HepG2 (cell line): ENCODE measurements at regions not wholly inside any gene's neighbourhood (a gene's known extent, or its start where the extent isn't known, plus 50 kb on each side); places are given as distances from the start of the nearest gene placed in this dataset.
A peak's percentile ranks its signal among the peaks of the same experiment; 100 is the strongest.

Experiments used
- ATAC-seq: fragments of 200-7000 bp; cut with Tn5 transposase; 3 replicates; pipeline ENCODE4 v1.9.1; 2020; ENCODE audit warnings: mild to moderate bottlenecking, moderate library complexity
- BruUV-seq: library from RNA; stranded (reverse); fragments of 400-500 nt; replicated peaks from 2 replicates; lab custom pipeline; 2021; lab: Mats Ljungman, UMichigan
- CTCF ChIA-PET: fragments of 300-600 bp; formaldehyde crosslinking; extraction: SDS; loops from one replicate; lab custom pipeline; 2021; ENCODE audit warnings: low total read pairs, inconsistent platforms, low intra/inter-chr PET ratio; lab: Yijun Ruan, JAX
- POLR2A ChIA-PET: fragments of 350-600 bp; sonication (Branson Sonifier 250); formaldehyde crosslinking; loops from one replicate; lab custom pipeline; 2020; ENCODE audit warnings: antibody characterized with exemption, inconsistent platforms; lab: Yijun Ruan, JAX
- DNase-seq: peaks from one replicate; pipeline ENCODE4 v3.0.0-alpha.2; 2015; ENCODE audit warnings: low spot score
- FAIRE-seq: peaks from 3 replicates; lab custom pipeline; 2011; peaks lifted over from hg19 to GRCh38; lab: Jason Lieb, UNC
- H2AFZ ChIP-seq: one replicate; pipeline ENCODE4 v1.6.1; 2011; ENCODE audit warnings: low read length, inconsistent platforms
- H3K27ac ChIP-seq: fragments of 300-600 bp; 3 replicates; pipeline ENCODE4 v1.8.0; 2011; ENCODE audit warnings: mixed run types, mild to moderate bottlenecking, mixed read lengths, low read length, inconsistent platforms; ENCODE audit not compliant: insufficient read depth; ENCODE audit errors: extremely low read length
- H3K27me3 ChIP-seq, 2 experiments: fragments of 200-600 bp in 1 of 2; 2 replicates in 1 of 2; 3 replicates in 1 of 2; pipeline versions ENCODE4 v1.6.0 to v1.8.0; 2011; ENCODE audit warnings: low read length in 2 of 2, mild to moderate bottlenecking in 2 of 2, moderate library complexity in 2 of 2, inconsistent platforms in 1 of 2; ENCODE audit not compliant: insufficient read depth in 2 of 2, control insufficient read depth in 1 of 2
- H3K36me3 ChIP-seq, 2 experiments: fragments of 200-600 bp in 1 of 2; replicated peaks in 1 of 2; 2 replicates in 1 of 2; 3 replicates in 1 of 2; pipeline versions ENCODE4 v1.5.1 to v1.8.0; 2011; ENCODE audit warnings: low read length in 2 of 2, inconsistent platforms in 1 of 2; ENCODE audit not compliant: insufficient read depth in 2 of 2, control insufficient read depth in 1 of 2
- H3K4me1 ChIP-seq: 2 replicates; pipeline ENCODE4 v1.5.1; 2012; ENCODE audit warnings: low read length, inconsistent platforms; ENCODE audit not compliant: insufficient read depth
- H3K4me2 ChIP-seq: 2 replicates; pipeline ENCODE4 v1.6.0; 2011; ENCODE audit warnings: low read depth, low read length, inconsistent platforms
- H3K4me3 ChIP-seq, 3 experiments: fragments of 200-600 bp in 1 of 3; sonication (generic), shearing (Covaris generic) in 1 of 3; replicated peaks in 1 of 3; 2 replicates each; pipeline ENCODE4 v1.5.1; 2011 to 2016; ENCODE audit warnings: low read length in 3 of 3, inconsistent platforms in 2 of 3, low read depth in 2 of 3, mild to moderate bottlenecking in 2 of 3, control low read depth in 1 of 3, mixed read lengths in 1 of 3; ENCODE audit not compliant: insufficient read depth in 1 of 3
- H3K79me2 ChIP-seq: one replicate; pipeline ENCODE4 v1.6.1; 2011; ENCODE audit warnings: low read length, inconsistent platforms; ENCODE audit not compliant: insufficient read depth
- H3K9ac ChIP-seq: 2 replicates; pipeline ENCODE4 v1.6.0; 2011; ENCODE audit warnings: mild to moderate bottlenecking, low read depth, low read length, inconsistent platforms; ENCODE audit not compliant: insufficient read depth
- H3K9me3 ChIP-seq: 2 replicates; pipeline ENCODE4 v1.5.1; 2012; ENCODE audit warnings: mild to moderate bottlenecking, low read length
- H4K20me1 ChIP-seq: 2 replicates; pipeline ENCODE4 v1.6.0; 2011; ENCODE audit warnings: inconsistent platforms, mild to moderate bottlenecking, low read length, moderate library complexity; ENCODE audit not compliant: insufficient read depth
- CENPT ChIP-seq: sonication (generic); formaldehyde crosslinking; IDR thresholded peaks from 2 replicates; pipeline ENCODE4 v1.8.0; 2022; ENCODE audit warnings: low read depth, mild to moderate bottlenecking, moderate library complexity, missing genetic modification reagents
- GABPB1 ChIP-seq: IDR thresholded peaks from 2 replicates; pipeline ENCODE4 v1.6.1; 2016; ENCODE audit warnings: mild to moderate bottlenecking, missing genetic modification reagents, moderate library complexity, missing compliant biosample characterization
- KLF16 ChIP-seq, 2 experiments: sonication (generic) in 1 of 2; formaldehyde crosslinking in 1 of 2; IDR thresholded peaks; 2 replicates each; pipeline versions ENCODE4 v1.6.1 to v1.8.0; 2016 to 2023; ENCODE audit warnings: missing genetic modification reagents in 2 of 2, missing compliant biosample characterization in 1 of 2
- MAZ ChIP-seq, 2 experiments: sonication (generic) in 1 of 2; formaldehyde crosslinking in 1 of 2; IDR thresholded peaks; 2 replicates each; pipeline versions ENCODE4 v1.5.0 to v1.6.1; 2012 to 2020; ENCODE audit warnings: low read depth in 2 of 2, mild to moderate bottlenecking in 2 of 2, borderline replicate concordance in 1 of 2, improper control_type of control experiment in 1 of 2, low read length in 1 of 2, missing genetic modification reagents in 1 of 2, moderate library complexity in 1 of 2
- RAD21 ChIP-seq: fragments of 450-650 bp; formaldehyde crosslinking; IDR thresholded peaks from 2 replicates; pipeline ENCODE4 v1.5.0; 2020; ENCODE audit warnings: mild to moderate bottlenecking
- SRSF9 ChIP-seq: fragments of 200-400 bp; formaldehyde crosslinking; IDR thresholded peaks from 2 replicates; pipeline ENCODE4 v1.6.1; 2018; ENCODE audit warnings: borderline replicate concordance, mild to moderate bottlenecking, low read depth, low read length; ENCODE audit not compliant: insufficient read depth, poor library complexity, severe bottlenecking
- STAG1 ChIP-seq: sonication (generic); formaldehyde crosslinking; IDR thresholded peaks from 2 replicates; pipeline ENCODE4 v1.4.0; 2020; ENCODE audit warnings: missing genetic modification reagents
- XRCC5 ChIP-seq: fragments of 200-400 bp; formaldehyde crosslinking; optimal IDR thresholded peaks from 2 replicates; pipeline ENCODE3; 2017; ENCODE audit warnings: mild to moderate bottlenecking, low read length
- ZMYM4 ChIP-seq: sonication (generic); formaldehyde crosslinking; IDR thresholded peaks from 2 replicates; pipeline ENCODE4 v1.8.1; 2023; ENCODE audit warnings: mild to moderate bottlenecking, missing genetic modification reagents
- ZNF772 ChIP-seq: sonication (generic); formaldehyde crosslinking; IDR thresholded peaks from 2 replicates; pipeline ENCODE4 v1.5.0; 2020; ENCODE audit warnings: mild to moderate bottlenecking, missing genetic modification reagents
- WGBS: methylation state at CpG from one replicate; pipeline ENCODE4 v1.1.6; 2017; ENCODE audit warnings: low lambda C conversion rate; 5-methylcytosine and 5-hydroxymethylcytosine counted together
- in situ Hi-C: cut with HindIII; loops from 2 replicates; pipeline ENCODE4 v1.10.0; 2017; ENCODE audit warnings: low pct_unique_long_range_greater_than_20kb; ENCODE audit not compliant: extremely low pct_ligation_motif_present
- intact Hi-C: fragments of 100-400 bp; cut with micrococcal nuclease; formaldehyde crosslinking; loops from one replicate; pipeline ENCODE4 v1.10.0; 2022; ENCODE audit not compliant: unreplicated experiment
- TF ChIP-seq, protein P1 (sequence below): IDR thresholded peaks from 2 replicates; pipeline ENCODE4 v1.6.1; 2016; ENCODE audit warnings: mild to moderate bottlenecking, missing biosample characterization, missing genetic modification reagents
- TF ChIP-seq, protein P2 (sequence below): sonication (generic); formaldehyde crosslinking; IDR thresholded peaks from 2 replicates; pipeline ENCODE4 v1.5.0; 2020; ENCODE audit warnings: mild to moderate bottlenecking, missing genetic modification reagents, moderate library complexity
- TF ChIP-seq, protein P3 (sequence below): sonication (generic); formaldehyde crosslinking; IDR thresholded peaks from 2 replicates; pipeline ENCODE4 v1.4.0; 2020; ENCODE audit warnings: missing genetic modification reagents
- TF ChIP-seq, protein P4 (sequence below): IDR thresholded peaks from 2 replicates; pipeline ENCODE4 v1.6.1; 2016; ENCODE audit warnings: low read depth, missing genetic modification reagents, missing compliant biosample characterization

DNA sequence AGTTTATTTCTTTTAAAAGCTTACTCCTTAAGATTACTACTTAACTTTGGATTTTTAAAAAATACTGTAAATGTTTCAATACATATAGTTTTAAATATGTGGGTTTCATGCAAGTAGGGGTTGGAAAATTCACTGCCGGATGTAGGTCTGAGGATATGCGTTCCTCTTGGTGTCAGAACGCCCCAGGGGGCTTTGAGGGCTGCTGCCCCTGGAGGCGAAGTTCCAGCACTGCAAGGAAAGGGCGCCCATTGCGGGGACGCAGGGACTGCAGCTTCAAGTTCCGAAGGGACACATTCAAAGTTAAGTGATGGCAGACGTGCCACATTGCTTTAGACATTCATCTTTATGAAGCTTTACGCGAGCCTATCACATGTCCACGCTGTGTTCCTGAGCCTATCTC is 152.9 kb downstream of the SOD2 start:
- 15% methylated on average over 12 of the region's 12 CpGs for WGBS
- Histone ChIP-seq H3K4me1 (no peaks in the 10 kb centered on the region), H3K9me3 (no peaks in the 10 kb centered on the region), H3K27ac (no peak overlapping the region), H2AFZ (no peak overlapping the region), H3K79me2 (no peaks in the 10 kb centered on the region), H3K4me2 (no peak overlapping the region), H3K36me3 (no peaks in the 10 kb centered on the region), H3K9ac (no peak overlapping the region), H3K4me3 (no peak overlapping the region), H4K20me1 (no peaks in the 10 kb centered on the region), H3K27me3 (peaks cover 0 to 10% of the 10 kb centered on the region in 2 experiments; a peak in 3 of 5 replicates)
- ChIA-PET CTCF (no interaction called here), POLR2A (no interaction called here)
- FAIRE-seq, result peak; percentile 70
- BruUV-seq, result no TSS peak
- in situ Hi-C loops (no loop called here), intact Hi-C loops (no loop called here)
- peak; percentile 98 for ATAC-seq
- DNase-seq, result peak; percentile 36
- TF ChIP-seq, protein P1, sequence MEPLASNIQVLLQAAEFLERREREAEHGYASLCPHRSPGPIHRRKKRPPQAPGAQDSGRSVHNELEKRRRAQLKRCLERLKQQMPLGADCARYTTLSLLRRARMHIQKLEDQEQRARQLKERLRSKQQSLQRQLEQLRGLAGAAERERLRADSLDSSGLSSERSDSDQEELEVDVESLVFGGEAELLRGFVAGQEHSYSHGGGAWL, result no peak
- TF ChIP-seq, protein P2, sequence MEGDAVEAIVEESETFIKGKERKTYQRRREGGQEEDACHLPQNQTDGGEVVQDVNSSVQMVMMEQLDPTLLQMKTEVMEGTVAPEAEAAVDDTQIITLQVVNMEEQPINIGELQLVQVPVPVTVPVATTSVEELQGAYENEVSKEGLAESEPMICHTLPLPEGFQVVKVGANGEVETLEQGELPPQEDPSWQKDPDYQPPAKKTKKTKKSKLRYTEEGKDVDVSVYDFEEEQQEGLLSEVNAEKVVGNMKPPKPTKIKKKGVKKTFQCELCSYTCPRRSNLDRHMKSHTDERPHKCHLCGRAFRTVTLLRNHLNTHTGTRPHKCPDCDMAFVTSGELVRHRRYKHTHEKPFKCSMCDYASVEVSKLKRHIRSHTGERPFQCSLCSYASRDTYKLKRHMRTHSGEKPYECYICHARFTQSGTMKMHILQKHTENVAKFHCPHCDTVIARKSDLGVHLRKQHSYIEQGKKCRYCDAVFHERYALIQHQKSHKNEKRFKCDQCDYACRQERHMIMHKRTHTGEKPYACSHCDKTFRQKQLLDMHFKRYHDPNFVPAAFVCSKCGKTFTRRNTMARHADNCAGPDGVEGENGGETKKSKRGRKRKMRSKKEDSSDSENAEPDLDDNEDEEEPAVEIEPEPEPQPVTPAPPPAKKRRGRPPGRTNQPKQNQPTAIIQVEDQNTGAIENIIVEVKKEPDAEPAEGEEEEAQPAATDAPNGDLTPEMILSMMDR (CRISPR knock-in tag), result peak; percentile 48
- TF ChIP-seq ZMYM4 (peak; percentile 30; the same call in 1 of the 2 replicates), XRCC5 (peak; percentile 69), RAD21 (CRISPR knock-in tag) (peak; percentile 33; the same call in 1 of the 2 replicates), CENPT (no peak), STAG1 (CRISPR knock-in tag) (peak; percentile 46), SRSF9 (no peak), KLF16 (CRISPR knock-in tag; IDR thresholded peaks at IDR 0.05) (no peak), MAZ (IDR thresholded peaks at IDR 0.05; ENCODE audit: borderline replicate concordance, low read depth, low read length) (no peak), MAZ (CRISPR knock-in tag; IDR thresholded peaks at IDR 0.05; ENCODE audit: low read depth) (0 out of 2 replicates have a peak, but pooled peaks have one; percentile 8), GABPB1 (CRISPR knock-in tag) (peak; percentile 55; the same call in 1 of the 2 replicates), ZNF772 (CRISPR knock-in tag) (no peak)
- TF ChIP-seq, protein P3, sequence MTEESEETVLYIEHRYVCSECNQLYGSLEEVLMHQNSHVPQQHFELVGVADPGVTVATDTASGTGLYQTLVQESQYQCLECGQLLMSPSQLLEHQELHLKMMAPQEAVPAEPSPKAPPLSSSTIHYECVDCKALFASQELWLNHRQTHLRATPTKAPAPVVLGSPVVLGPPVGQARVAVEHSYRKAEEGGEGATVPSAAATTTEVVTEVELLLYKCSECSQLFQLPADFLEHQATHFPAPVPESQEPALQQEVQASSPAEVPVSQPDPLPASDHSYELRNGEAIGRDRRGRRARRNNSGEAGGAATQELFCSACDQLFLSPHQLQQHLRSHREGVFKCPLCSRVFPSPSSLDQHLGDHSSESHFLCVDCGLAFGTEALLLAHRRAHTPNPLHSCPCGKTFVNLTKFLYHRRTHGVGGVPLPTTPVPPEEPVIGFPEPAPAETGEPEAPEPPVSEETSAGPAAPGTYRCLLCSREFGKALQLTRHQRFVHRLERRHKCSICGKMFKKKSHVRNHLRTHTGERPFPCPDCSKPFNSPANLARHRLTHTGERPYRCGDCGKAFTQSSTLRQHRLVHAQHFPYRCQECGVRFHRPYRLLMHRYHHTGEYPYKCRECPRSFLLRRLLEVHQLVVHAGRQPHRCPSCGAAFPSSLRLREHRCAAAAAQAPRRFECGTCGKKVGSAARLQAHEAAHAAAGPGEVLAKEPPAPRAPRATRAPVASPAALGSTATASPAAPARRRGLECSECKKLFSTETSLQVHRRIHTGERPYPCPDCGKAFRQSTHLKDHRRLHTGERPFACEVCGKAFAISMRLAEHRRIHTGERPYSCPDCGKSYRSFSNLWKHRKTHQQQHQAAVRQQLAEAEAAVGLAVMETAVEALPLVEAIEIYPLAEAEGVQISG, result peak; percentile 90
- TF ChIP-seq, protein P4, sequence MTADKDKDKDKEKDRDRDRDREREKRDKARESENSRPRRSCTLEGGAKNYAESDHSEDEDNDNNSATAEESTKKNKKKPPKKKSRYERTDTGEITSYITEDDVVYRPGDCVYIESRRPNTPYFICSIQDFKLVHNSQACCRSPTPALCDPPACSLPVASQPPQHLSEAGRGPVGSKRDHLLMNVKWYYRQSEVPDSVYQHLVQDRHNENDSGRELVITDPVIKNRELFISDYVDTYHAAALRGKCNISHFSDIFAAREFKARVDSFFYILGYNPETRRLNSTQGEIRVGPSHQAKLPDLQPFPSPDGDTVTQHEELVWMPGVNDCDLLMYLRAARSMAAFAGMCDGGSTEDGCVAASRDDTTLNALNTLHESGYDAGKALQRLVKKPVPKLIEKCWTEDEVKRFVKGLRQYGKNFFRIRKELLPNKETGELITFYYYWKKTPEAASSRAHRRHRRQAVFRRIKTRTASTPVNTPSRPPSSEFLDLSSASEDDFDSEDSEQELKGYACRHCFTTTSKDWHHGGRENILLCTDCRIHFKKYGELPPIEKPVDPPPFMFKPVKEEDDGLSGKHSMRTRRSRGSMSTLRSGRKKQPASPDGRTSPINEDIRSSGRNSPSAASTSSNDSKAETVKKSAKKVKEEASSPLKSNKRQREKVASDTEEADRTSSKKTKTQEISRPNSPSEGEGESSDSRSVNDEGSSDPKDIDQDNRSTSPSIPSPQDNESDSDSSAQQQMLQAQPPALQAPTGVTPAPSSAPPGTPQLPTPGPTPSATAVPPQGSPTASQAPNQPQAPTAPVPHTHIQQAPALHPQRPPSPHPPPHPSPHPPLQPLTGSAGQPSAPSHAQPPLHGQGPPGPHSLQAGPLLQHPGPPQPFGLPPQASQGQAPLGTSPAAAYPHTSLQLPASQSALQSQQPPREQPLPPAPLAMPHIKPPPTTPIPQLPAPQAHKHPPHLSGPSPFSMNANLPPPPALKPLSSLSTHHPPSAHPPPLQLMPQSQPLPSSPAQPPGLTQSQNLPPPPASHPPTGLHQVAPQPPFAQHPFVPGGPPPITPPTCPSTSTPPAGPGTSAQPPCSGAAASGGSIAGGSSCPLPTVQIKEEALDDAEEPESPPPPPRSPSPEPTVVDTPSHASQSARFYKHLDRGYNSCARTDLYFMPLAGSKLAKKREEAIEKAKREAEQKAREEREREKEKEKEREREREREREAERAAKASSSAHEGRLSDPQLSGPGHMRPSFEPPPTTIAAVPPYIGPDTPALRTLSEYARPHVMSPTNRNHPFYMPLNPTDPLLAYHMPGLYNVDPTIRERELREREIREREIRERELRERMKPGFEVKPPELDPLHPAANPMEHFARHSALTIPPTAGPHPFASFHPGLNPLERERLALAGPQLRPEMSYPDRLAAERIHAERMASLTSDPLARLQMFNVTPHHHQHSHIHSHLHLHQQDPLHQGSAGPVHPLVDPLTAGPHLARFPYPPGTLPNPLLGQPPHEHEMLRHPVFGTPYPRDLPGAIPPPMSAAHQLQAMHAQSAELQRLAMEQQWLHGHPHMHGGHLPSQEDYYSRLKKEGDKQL (CRISPR knock-in tag), result no peak
